ENCODE measurements at regions not wholly inside any gene's neighbourhood (a gene's known extent, or its start where the extent isn't known, plus 50 kb on each side); places are given as distances from the start of the nearest gene placed in this dataset.

GRCh38 chr1:224526771-224527170 is 89.3 kb upstream of the CNIH3 start:
- Histone ChIP-seq H3K79me2 (ENCODE audit: control insufficient read depth, insufficient read depth, low read length) (no peaks in the 10 kb centered on the region), H2AFZ (ENCODE audit: control insufficient read depth, low read depth, low read length) (no peak overlapping the region), H3K4me2 (ENCODE audit: control insufficient read depth, insufficient read depth) (no peak overlapping the region), H3K27ac (ENCODE audit: control insufficient read depth, insufficient read depth) (no peak overlapping the region), H3K9me3 (replicated peaks; ENCODE audit: control insufficient read depth, insufficient read depth, low read length) (no peaks in the 10 kb centered on the region), H3K4me1 (ENCODE audit: control insufficient read depth, insufficient read depth, low read length) (no peaks in the 10 kb centered on the region), H3K36me3 (ENCODE audit: control insufficient read depth in 2 of 2, insufficient read depth in 2 of 2, low read length in 1 of 2) (no peaks in the 10 kb centered on the region), H3K9ac (ENCODE audit: control insufficient read depth, insufficient read depth, low read length) (no peak overlapping the region), H3K4me3 (no peak overlapping the region), H4K20me1 (ENCODE audit: control insufficient read depth, insufficient read depth) (no peaks in the 10 kb centered on the region), H3K27me3 (replicated peaks in 1 of 2; ENCODE audit: control insufficient read depth in 2 of 2, insufficient read depth in 2 of 2, low read length in 1 of 2) (no peaks in the 10 kb centered on the region)
- FAIRE-seq (no peak), DNase-seq (ENCODE audit: low read depth, low spot score) (no peak), ATAC-seq (no peak)
- POLR2A ChIA-PET: no interaction called here
- RAD21 ChIA-PET (ENCODE audit: unreplicated experiment): interaction anchor here (1.8 kb wide), 1 partner anchor 396 kb away, joined by 4 read pairs; no protein-coding TSS in a partner anchor
- no TSS peak for BruUV-seq (replicated peaks)
- TF ChIP-seq BACH1 (IDR thresholded peaks at IDR 0.05; ENCODE audit: borderline replicate concordance) (no peak), ZNF217 (IDR thresholded peaks at IDR 0.05) (no peak), ZSCAN29 (IDR thresholded peaks at IDR 0.05) (no peak), SREBF2 (IDR thresholded peaks at IDR 0.05; ENCODE audit: low read length) (no peak), MEF2B (IDR thresholded peaks at IDR 0.05; ENCODE audit: partially characterized antibody, poor library complexity, severe bottlenecking) (no peak), CBX3 (IDR thresholded peaks at IDR 0.05; ENCODE audit: borderline replicate concordance, low read depth) (no peak), MYC (IDR thresholded peaks at IDR 0.05; ENCODE audit: insufficient read depth, insufficient read length, insufficient replicate concordance, low read length, severe bottlenecking) (no peak), ZBED1 (IDR thresholded peaks at IDR 0.05; ENCODE audit: borderline replicate concordance) (no peak), TAF1 (IDR thresholded peaks at IDR 0.05; ENCODE audit: borderline replicate concordance, low read depth, low read length) (no peak), SIN3A (IDR thresholded peaks at IDR 0.05; ENCODE audit: low read depth, low read length) (no peak), SMAD1 (IDR thresholded peaks at IDR 0.05; ENCODE audit: low read depth, partially characterized antibody) (no peak)
- intact Hi-C loops (cut with micrococcal nuclease; ENCODE audit: unreplicated experiment): loop anchor here (10.0 kb wide), 1 partner anchor 1068 kb away; no protein-coding TSS in a partner anchor
- 52% methylated on average over 10 of the region's 10 CpGs for WGBS (ENCODE audit: insufficient coverage, insufficient replicate concordance, low lambda C conversion rate, missing lambda C conversion rate)
- in situ Hi-C loops (cut with MboI): no loop called here
- CTCF ChIA-PET: interaction anchor here (0.8 to 3.2 kb wide), 2 partner anchors 12 to 325 kb away, joined by 3 to 22 read pairs; no protein-coding TSS in a partner anchor
- SMC1A ChIA-PET (ENCODE audit: uncharacterized antibody, unreplicated experiment): no interaction called here

All from GM12878 (cell line).